HCT116 (cell line): ENCODE measurements at regions not wholly inside any gene's neighbourhood (a gene's known extent, or its start where the extent isn't known, plus 50 kb on each side); places are given as distances from the start of the nearest gene placed in this dataset.
"Not testable (repeated sequence)": the region's sequence is repeated elsewhere in the genome, so short reads cannot be mapped to it uniquely, and the experiment has no call there.

Source experiments
- ATAC-seq: fragments of 200-7000 bp; cut with Tn5 transposase; 2 replicates; pipeline ENCODE4 v1.9.1; 2020; ENCODE audit warnings: mild to moderate bottlenecking, moderate library complexity
- BruUV-seq: library from RNA; stranded (reverse); fragments of 400-500 nt; replicated peaks from 2 replicates; lab custom pipeline; 2021; lab: Mats Ljungman, UMichigan
- CTCF ChIA-PET: fragments of 300-600 bp; sonication (Branson Sonifier 250); formaldehyde crosslinking; loops from one replicate; lab custom pipeline; 2021; ENCODE audit warnings: antibody characterized with exemption; lab: Charles Lee
- POLR2A ChIA-PET: fragments of 300-600, 350-600 bp; sonication (Branson Sonifier 250); formaldehyde crosslinking; loops from one replicate; lab custom pipeline; 2021; ENCODE audit warnings: antibody characterized with exemption; lab: Charles Lee
- RAD21 ChIA-PET, 2 experiments: fragments of 300-600 bp; sonication (Branson Sonifier 250); formaldehyde crosslinking; loops; one replicate each; lab custom pipeline; 2023; ENCODE audit warnings: low total read pairs in 2 of 2; ENCODE audit not compliant: uncharacterized antibody in 2 of 2, unreplicated experiment in 2 of 2, low non-redundant PET in 1 of 2; lab: Charles Lee
- DNase-seq: peaks from one replicate; pipeline ENCODE4 v3.0.0-alpha.2; 2010; ENCODE audit warnings: low read depth, low spot score
- H2AFZ ChIP-seq: fragments of 200-600 bp; shearing (Covaris generic), sonication (generic); 2 replicates; pipeline ENCODE4 v1.6.1; 2017; ENCODE audit warnings: low read depth, mixed run types, mixed read lengths, antibody characterized with exemption, low read length; ENCODE audit not compliant: poor library complexity, severe bottlenecking
- H3K27ac ChIP-seq: 2 replicates; pipeline ENCODE4 v1.5.1; 2012; ENCODE audit warnings: low read depth, low read length
- H3K27me3 ChIP-seq: fragments of 200-600 bp; sonication (generic); 2 replicates; pipeline ENCODE4 v1.6.1; 2016; ENCODE audit warnings: mixed run types, low read length, mixed read lengths; ENCODE audit not compliant: insufficient read depth
- H3K36me3 ChIP-seq, 2 experiments: fragments of 200-500 bp in 1 of 2; fragments of 200-600 bp in 1 of 2; sonication (Bioruptor generic) in 1 of 2; sonication (generic) in 1 of 2; 2 replicates each; pipeline versions ENCODE4 v1.5.1 to v1.6.1; 2014 to 2016; ENCODE audit warnings: low read length in 2 of 2, inconsistent platforms in 1 of 2, mixed read lengths in 1 of 2, mixed run types in 1 of 2; ENCODE audit not compliant: insufficient read depth in 2 of 2, control insufficient read depth in 1 of 2
- H3K4me1 ChIP-seq, 2 experiments: fragments of 200-600 bp in 1 of 2; sonication (generic) in 1 of 2; 2 replicates each; pipeline versions ENCODE4 v1.5.1 to v1.6.1; 2012 to 2017; ENCODE audit warnings: low read length in 2 of 2, inconsistent platforms in 1 of 2, mild to moderate bottlenecking in 1 of 2, mixed read lengths in 1 of 2, mixed run types in 1 of 2, moderate library complexity in 1 of 2; ENCODE audit not compliant: insufficient read depth in 2 of 2, control insufficient read depth in 1 of 2
- H3K4me2 ChIP-seq: fragments of 200-600 bp; sonication (generic); 2 replicates; pipeline ENCODE4 v1.6.1; 2017; ENCODE audit warnings: mixed run types, low read length, mixed read lengths
- H3K4me3 ChIP-seq, 2 experiments: fragments of 200-600 bp in 1 of 2; sonication (generic) in 1 of 2; replicated peaks in 1 of 2; 2 replicates each; pipeline ENCODE4 v1.5.1; 2011 to 2016; ENCODE audit warnings: low read length in 2 of 2, control low read depth in 1 of 2, low read depth in 1 of 2, mild to moderate bottlenecking in 1 of 2, mixed read lengths in 1 of 2, mixed run types in 1 of 2
- H3K79me2 ChIP-seq: fragments of 200-600 bp; sonication (generic); 2 replicates; pipeline ENCODE4 v1.6.1; 2017; ENCODE audit warnings: mild to moderate bottlenecking, mixed run types, low read length, moderate library complexity, mixed read lengths; ENCODE audit not compliant: insufficient read depth
- H3K9ac ChIP-seq: fragments of 200-600 bp; sonication (generic); 2 replicates; pipeline ENCODE4 v1.6.1; 2016; ENCODE audit warnings: low read length, mixed read lengths
- H3K9me2 ChIP-seq: fragments of 200-600 bp; sonication (generic), shearing (Covaris generic); 2 replicates; pipeline ENCODE4 v1.6.1; 2017; ENCODE audit warnings: mixed run types, mild to moderate bottlenecking, moderate library complexity; ENCODE audit not compliant: insufficient read depth
- H3K9me3 ChIP-seq, 2 experiments: fragments of 200-500 bp in 1 of 2; fragments of 200-600 bp in 1 of 2; sonication (Bioruptor generic) in 1 of 2; sonication (generic) in 1 of 2; 2 replicates each; pipeline ENCODE4 v1.6.1; 2014 to 2017; ENCODE audit warnings: low read length in 2 of 2, mixed read lengths in 2 of 2, inconsistent platforms in 1 of 2, low read depth in 1 of 2, mild to moderate bottlenecking in 1 of 2, mixed run types in 1 of 2, moderate library complexity in 1 of 2; ENCODE audit not compliant: control insufficient read depth in 1 of 2, insufficient read depth in 1 of 2
- H4K20me1 ChIP-seq: fragments of 200-600 bp; sonication (generic), shearing (Covaris generic); 2 replicates; pipeline ENCODE4 v1.6.1; 2017; ENCODE audit warnings: mixed run types, mild to moderate bottlenecking, moderate library complexity; ENCODE audit not compliant: insufficient read depth
- ATF3 ChIP-seq: IDR thresholded peaks from 2 replicates; pipeline ENCODE4 v1.6.1; 2012
- CBX3 ChIP-seq: IDR thresholded peaks from 2 replicates; pipeline ENCODE4 v1.6.1; 2012; ENCODE audit warnings: low read depth
- CTCF ChIP-seq, 3 experiments: fragments of 200-600 bp in 1 of 3; sonication (generic) in 1 of 3; IDR thresholded peaks in 2 of 3; conservative IDR thresholded peaks in 1 of 3; 2 replicates each; pipeline ENCODE4 v1.5.1; 2012 to 2017; ENCODE audit warnings: low read depth in 2 of 3, low read length in 2 of 3, antibody characterized with exemption in 1 of 3, borderline replicate concordance in 1 of 3, control low read depth in 1 of 3, mild to moderate bottlenecking in 1 of 3, mixed read lengths in 1 of 3, mixed run types in 1 of 3, moderate library complexity in 1 of 3; ENCODE audit not compliant: insufficient read depth in 1 of 3
- ELF1 ChIP-seq: IDR thresholded peaks from 2 replicates; pipeline ENCODE4 v1.6.1; 2012; ENCODE audit warnings: low read depth, borderline replicate concordance
- EZH2 ChIP-seq: fragments of 200-600 bp; sonication (generic); IDR thresholded peaks from 2 replicates; pipeline ENCODE4 v1.6.1; 2017; ENCODE audit warnings: antibody characterized with exemption, mixed run types
- MAX ChIP-seq: IDR thresholded peaks from 2 replicates; pipeline ENCODE4 v1.6.1; 2012
- POLR2AphosphoS5 ChIP-seq: IDR thresholded peaks from 2 replicates; pipeline ENCODE4 v1.6.1; 2011; ENCODE audit warnings: mild to moderate bottlenecking, low read depth, low read length, moderate library complexity
- SP1 ChIP-seq: IDR thresholded peaks from 2 replicates; pipeline ENCODE4 v1.6.1; 2012; ENCODE audit warnings: low read depth
- ZBTB33 ChIP-seq: IDR thresholded peaks from 2 replicates; pipeline ENCODE4 v1.6.1; 2011; ENCODE audit warnings: mild to moderate bottlenecking, low read length, moderate library complexity; ENCODE audit not compliant: insufficient replicate concordance; ENCODE audit errors: extremely low read depth
- ZFX ChIP-seq: fragments of 450-650 bp; IDR thresholded peaks from 2 replicates; pipeline ENCODE4 v1.6.1; 2017
- intact Hi-C: fragments of 100-400 bp; cut with micrococcal nuclease; formaldehyde crosslinking; loops from 2 replicates; pipeline ENCODE4 v1.10.0; 2022

- TF ChIP-seq ZBTB33 (no peak), CBX3 (no peak), ELF1 (no peak), ATF3 (no peak), MAX (no peak)
Observed at GRCh38 chr14:89730687-89731086, 223.8 kb downstream of the EFCAB11 start (continued).

GRCh38 chr14:89728964-89729363 is 225.6 kb downstream of the EFCAB11 start:
- Histone ChIP-seq H4K20me1 (no peaks in the 10 kb centered on the region), H2AFZ (no peak overlapping the region), H3K9me2 (no peaks in the 10 kb centered on the region), H3K36me3 (no peaks in the 10 kb centered on the region), H3K9ac (no peak overlapping the region), H3K9me3 (no peaks in the 10 kb centered on the region), H3K79me2 (no peaks in the 10 kb centered on the region), H3K4me1 (no peaks in the 10 kb centered on the region), H3K27me3 (no peaks in the 10 kb centered on the region), H3K4me2 (no peak overlapping the region), H3K27ac (no peak overlapping the region), H3K4me3 (no peak overlapping the region)
- POLR2A ChIA-PET, result no interaction called here
- ATAC-seq, result no peak
- CTCF ChIA-PET, result no interaction called here
- intact Hi-C loops, result no loop called here
- RAD21 ChIA-PET, result no interaction called here
- BruUV-seq, result no TSS peak
- no peak for TF ChIP-seq ZFX
- TF ChIP-seq CBX3, result no peak
- TF ChIP-seq ATF3, result no peak
- no peak for TF ChIP-seq POLR2AphosphoS5
- TF ChIP-seq CTCF (IDR thresholded peaks at IDR 0.05 in 2 of 3, conservative IDR thresholded peaks at IDR 0.05 in 1 of 3; ENCODE audit: borderline replicate concordance in 1 of 3, insufficient read depth in 1 of 3, low read depth in 2 of 3, low read length in 2 of 3), result no peak
- no peak for TF ChIP-seq EZH2
- no peak for TF ChIP-seq SP1
- no peak for DNase-seq

- H3K4me3 ChIP-seq, BruUV-seq, DNase-seq, H3K27me3 ChIP-seq, RAD21 ChIA-PET, H3K9me3 ChIP-seq, H3K4me1 ChIP-seq, ATAC-seq, H3K27ac ChIP-seq, H3K9ac ChIP-seq, intact Hi-C loops, H3K36me3 ChIP-seq, H2AFZ ChIP-seq, CTCF ChIA-PET, POLR2A ChIA-PET, H3K4me2 ChIP-seq, H3K79me2 ChIP-seq, H3K9me2 ChIP-seq, H4K20me1 ChIP-seq: not testable (repeated sequence)
Observed at GRCh38 chr14:89726226-89726625, 228.3 kb downstream of the EFCAB11 start.
